Progenitor cell of endocrine pancreas (in vitro differentiated cells): ENCODE measurements at regions not wholly inside any gene's neighbourhood (a gene's known extent, or its start where the extent isn't known, plus 50 kb on each side); places are given as distances from the start of the nearest gene placed in this dataset.

Source experiments
- DNase-seq: peaks from one replicate; pipeline ENCODE4 v3.0.0; 2021; ENCODE audit warnings: low spot score; ENCODE audit not compliant: unreplicated experiment
- H3K27ac Mint-ChIP-seq: 2 replicates; pipeline ENCODE4 v1.8.0; 2021; ENCODE audit warnings: mild to moderate bottlenecking, moderate library complexity, mixed read lengths
- H3K27me3 Mint-ChIP-seq: 2 replicates; pipeline ENCODE4 v1.8.0; 2021; ENCODE audit warnings: mixed read lengths
- H3K36me3 Mint-ChIP-seq: 2 replicates; pipeline ENCODE4 v1.8.0; 2022; ENCODE audit warnings: mixed read lengths; ENCODE audit not compliant: insufficient read depth
- H3K4me1 Mint-ChIP-seq: 2 replicates; pipeline ENCODE4 v1.8.0; 2021; ENCODE audit warnings: low read depth, mixed read lengths
- H3K4me3 Mint-ChIP-seq: 2 replicates; pipeline ENCODE4 v1.8.0; 2021; ENCODE audit warnings: low read depth, mild to moderate bottlenecking, moderate library complexity, mixed read lengths
- H3K9me3 Mint-ChIP-seq: 2 replicates; pipeline ENCODE4 v1.8.0; 2021; ENCODE audit warnings: low read depth, mixed read lengths
- TF ChIP-seq, protein P1 (sequence below): fragments of 200-600 bp; sonication (generic); IDR thresholded peaks from one replicate; pipeline ENCODE4 v1.5.0; 2021; ENCODE audit warnings: antibody characterized with exemption, mild to moderate bottlenecking; ENCODE audit not compliant: unreplicated experiment

DNA sequence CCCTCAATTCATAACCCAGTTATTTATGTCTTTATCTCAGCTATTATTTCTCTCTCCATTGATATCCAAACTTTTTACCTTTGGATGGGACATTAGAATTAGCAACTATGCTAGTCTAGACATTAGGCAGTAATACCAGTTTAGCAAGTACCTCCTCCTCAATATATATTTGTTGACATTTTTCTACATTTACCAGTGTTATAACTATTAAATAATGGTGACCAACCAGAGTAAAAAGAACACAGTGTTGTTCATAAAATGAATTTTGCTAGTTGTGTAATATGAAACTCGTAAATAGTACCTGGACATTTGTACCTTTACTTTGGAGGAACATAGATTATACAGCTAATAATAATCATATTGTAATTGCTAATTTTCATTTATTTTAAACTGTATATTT lies 554.6 kb upstream of the CDH6 start:
- TF ChIP-seq, protein P1, sequence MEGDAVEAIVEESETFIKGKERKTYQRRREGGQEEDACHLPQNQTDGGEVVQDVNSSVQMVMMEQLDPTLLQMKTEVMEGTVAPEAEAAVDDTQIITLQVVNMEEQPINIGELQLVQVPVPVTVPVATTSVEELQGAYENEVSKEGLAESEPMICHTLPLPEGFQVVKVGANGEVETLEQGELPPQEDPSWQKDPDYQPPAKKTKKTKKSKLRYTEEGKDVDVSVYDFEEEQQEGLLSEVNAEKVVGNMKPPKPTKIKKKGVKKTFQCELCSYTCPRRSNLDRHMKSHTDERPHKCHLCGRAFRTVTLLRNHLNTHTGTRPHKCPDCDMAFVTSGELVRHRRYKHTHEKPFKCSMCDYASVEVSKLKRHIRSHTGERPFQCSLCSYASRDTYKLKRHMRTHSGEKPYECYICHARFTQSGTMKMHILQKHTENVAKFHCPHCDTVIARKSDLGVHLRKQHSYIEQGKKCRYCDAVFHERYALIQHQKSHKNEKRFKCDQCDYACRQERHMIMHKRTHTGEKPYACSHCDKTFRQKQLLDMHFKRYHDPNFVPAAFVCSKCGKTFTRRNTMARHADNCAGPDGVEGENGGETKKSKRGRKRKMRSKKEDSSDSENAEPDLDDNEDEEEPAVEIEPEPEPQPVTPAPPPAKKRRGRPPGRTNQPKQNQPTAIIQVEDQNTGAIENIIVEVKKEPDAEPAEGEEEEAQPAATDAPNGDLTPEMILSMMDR: no peak
- Mint-ChIP-seq H3K9me3 (peaks cover 18% of the 10 kb centered on the region), H3K27me3 (no peaks in the 10 kb centered on the region), H3K36me3 (peaks cover 2% of the 10 kb centered on the region), H3K4me1 (no peaks in the 10 kb centered on the region), H3K27ac (no peak overlapping the region), H3K4me3 (no peak overlapping the region)
- no peak for DNase-seq

DNA sequence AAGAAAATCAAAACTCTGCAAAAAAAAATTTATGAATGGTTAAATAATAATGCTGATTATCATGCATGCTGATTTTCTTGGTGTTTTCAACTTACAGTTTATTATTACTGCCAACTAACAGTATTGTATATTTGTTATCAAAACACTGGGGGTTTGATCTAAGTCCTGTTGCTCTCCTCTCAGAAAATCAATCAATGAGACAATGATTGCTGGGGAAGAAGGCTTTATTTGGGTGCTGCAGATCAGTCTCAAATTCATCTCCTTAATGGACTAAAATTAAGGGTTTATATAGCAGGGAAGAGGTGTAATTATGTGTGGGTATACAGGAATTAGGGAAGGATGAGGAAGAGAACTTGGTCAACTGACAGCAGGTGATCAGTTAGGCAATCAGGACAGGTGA lies 565.5 kb upstream of the CDH6 start:
- Mint-ChIP-seq H3K4me1 (peaks cover 3% of the 10 kb centered on the region), H3K4me3 (no peak overlapping the region), H3K27me3 (no peaks in the 10 kb centered on the region), H3K36me3 (peaks cover 2% of the 10 kb centered on the region), H3K27ac (no peak overlapping the region), H3K9me3 (peaks cover 15% of the 10 kb centered on the region)
- DNase-seq: no peak
- TF ChIP-seq, protein P1: no peak

- Mint-ChIP-seq H3K27ac (no peak overlapping the region), H3K4me3 (no peak overlapping the region), H3K9me3 (peaks cover 21% of the 10 kb centered on the region), H3K4me1 (peaks cover 3% of the 10 kb centered on the region), H3K36me3 (peaks cover 2% of the 10 kb centered on the region), H3K27me3 (no peaks in the 10 kb centered on the region)
- no peak for DNase-seq
- TF ChIP-seq, protein P1: no peak
Measured at GRCh38 chr5:30626557-30626956, 566.9 kb upstream of the CDH6 start.

DNA sequence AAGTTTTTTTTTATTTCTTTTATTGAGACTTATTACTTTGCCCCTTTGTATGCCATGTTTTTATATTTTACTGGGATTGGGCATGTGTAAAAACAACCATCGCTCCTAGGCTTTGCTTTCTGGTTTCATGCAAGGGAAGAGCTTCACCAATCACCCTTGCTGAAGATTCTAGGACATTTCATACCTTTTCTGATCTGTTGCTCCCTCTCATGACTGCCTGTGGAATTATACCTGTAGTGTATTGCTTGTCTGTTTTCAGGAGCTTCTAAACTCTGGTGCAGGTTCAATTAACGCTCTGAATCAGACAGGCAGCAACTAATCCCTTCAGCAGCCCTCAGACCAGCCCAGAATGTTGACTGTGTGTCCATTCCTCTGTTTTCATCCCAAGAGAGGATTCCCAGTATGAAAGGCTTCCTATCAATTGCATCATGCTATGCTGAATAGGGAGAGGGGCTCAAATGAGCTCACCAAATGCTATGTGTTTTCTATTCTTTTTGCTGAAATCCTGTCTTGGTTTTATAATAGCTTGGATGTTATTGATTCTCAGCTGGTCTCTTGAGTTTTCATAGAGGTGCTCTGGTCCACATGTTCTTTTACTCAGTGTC lies 572.9 kb upstream of the CDH6 start:
- Mint-ChIP-seq H3K27ac (no peak overlapping the region), H3K36me3 (peaks cover 1% of the 10 kb centered on the region), H3K9me3 (peaks cover 28% of the 10 kb centered on the region), H3K27me3 (no peaks in the 10 kb centered on the region), H3K4me3 (no peak overlapping the region), H3K4me1 (peaks cover 3% of the 10 kb centered on the region)
- DNase-seq: no peak
- TF ChIP-seq, protein P1: no peak

- TF ChIP-seq, protein P1: no peak
- Mint-ChIP-seq H3K4me3 (no peak overlapping the region), H3K27me3 (no peaks in the 10 kb centered on the region), H3K4me1 (peaks cover 2% of the 10 kb centered on the region), H3K36me3 (peaks cover 3% of the 10 kb centered on the region), H3K27ac (no peak overlapping the region), H3K9me3 (peaks cover 11% of the 10 kb centered on the region)
- no peak for DNase-seq
Measured at GRCh38 chr5:30608501-30608900, 585.0 kb upstream of the CDH6 start.
